ENCODE measurements at regions not wholly inside any gene's neighbourhood (a gene's known extent, or its start where the extent isn't known, plus 50 kb on each side); places are given as distances from the start of the nearest gene placed in this dataset.

GRCh38 chrX:120000490-120001246, 57.1 kb upstream of the NKAP start:
- DNase-seq (ENCODE audit: low read depth): no peak
- no peak overlapping the region for H3K4me3 ChIP-seq (ENCODE audit: low read depth, low read length)
- no peak for TF ChIP-seq CTCF (IDR thresholded peaks at IDR 0.05; ENCODE audit: insufficient read depth, low read depth, low read length, missing control alignments)

- H3K4me3 ChIP-seq (ENCODE audit: low read depth, low read length): no peak overlapping the region
- DNase-seq (ENCODE audit: low read depth): no peak
- TF ChIP-seq CTCF (IDR thresholded peaks at IDR 0.05; ENCODE audit: insufficient read depth, low read depth, low read length, missing control alignments): no peak
Measured at GRCh38 chrX:119999087-119999634, 55.6 kb upstream of the NKAP start.

- no peak for DNase-seq (ENCODE audit: low read depth)
- no peak for TF ChIP-seq CTCF (IDR thresholded peaks at IDR 0.05; ENCODE audit: insufficient read depth, low read depth, low read length, missing control alignments)
- no peak overlapping the region for H3K4me3 ChIP-seq (ENCODE audit: low read depth, low read length)
Measured at GRCh38 chrX:119997570-119997969, 54.0 kb upstream of the NKAP start.

GRCh38 chrX:119996600-119997524, 53.3 kb upstream of the NKAP start:
- no peak for DNase-seq (ENCODE audit: low read depth)
- no peak overlapping the region for H3K4me3 ChIP-seq (ENCODE audit: low read depth, low read length)
- TF ChIP-seq CTCF (IDR thresholded peaks at IDR 0.05; ENCODE audit: insufficient read depth, low read depth, low read length, missing control alignments): no peak

- TF ChIP-seq CTCF (IDR thresholded peaks at IDR 0.05; ENCODE audit: insufficient read depth, low read depth, low read length, missing control alignments): no peak
- no peak for DNase-seq (ENCODE audit: low read depth)
- H3K4me3 ChIP-seq (ENCODE audit: low read depth, low read length): no peak overlapping the region
Measured at GRCh38 chrX:119996069-119996468, 52.5 kb upstream of the NKAP start.

Data from GM12865 (cell line).